Keratinocyte (primary cell): ENCODE measurements at regions not wholly inside any gene's neighbourhood (a gene's known extent, or its start where the extent isn't known, plus 50 kb on each side); places are given as distances from the start of the nearest gene placed in this dataset.
"Not testable (repeated sequence)": the region's sequence is repeated elsewhere in the genome, so short reads cannot be mapped to it uniquely, and the experiment has no call there.

ENCODE experiments used
- DNase-seq: peaks from one replicate; pipeline ENCODE4 v3.0.0-alpha.2; 2011; ENCODE audit warnings: low read depth, missing footprints, low spot score
- FAIRE-seq: peaks from 2 replicates; lab custom pipeline; 2011; peaks lifted over from hg19 to GRCh38; lab: Jason Lieb, UNC
- H2AFZ ChIP-seq: 2 replicates; pipeline ENCODE4 v1.6.0; 2012; ENCODE audit warnings: low read length, control low read depth, inconsistent platforms; ENCODE audit not compliant: control insufficient read depth
- H3K27ac ChIP-seq: 2 replicates; pipeline ENCODE4 v1.5.1; 2011; ENCODE audit warnings: low read length; ENCODE audit not compliant: control insufficient read depth, insufficient read depth
- H3K27me3 ChIP-seq: 3 replicates; pipeline ENCODE4 v1.6.0; 2011; ENCODE audit warnings: low read length; ENCODE audit not compliant: control insufficient read depth, insufficient read depth; ENCODE audit errors: extremely low read depth
- H3K36me3 ChIP-seq, 2 experiments: 2 replicates in 1 of 2; 3 replicates in 1 of 2; pipeline ENCODE4 v1.5.1; 2011; ENCODE audit warnings: low read length in 2 of 2, mild to moderate bottlenecking in 1 of 2; ENCODE audit not compliant: control insufficient read depth in 2 of 2, insufficient read depth in 2 of 2; ENCODE audit errors: extremely low read depth in 1 of 2
- H3K4me1 ChIP-seq: 3 replicates; pipeline ENCODE4 v1.5.1; 2011; ENCODE audit warnings: low read length; ENCODE audit not compliant: control insufficient read depth, insufficient read depth; ENCODE audit errors: extremely low read depth
- H3K4me2 ChIP-seq: 3 replicates; pipeline ENCODE4 v1.6.0; 2011; ENCODE audit warnings: low read depth, low read length; ENCODE audit not compliant: control insufficient read depth, insufficient read depth; ENCODE audit errors: extremely low read depth
- H3K4me3 ChIP-seq, 3 experiments: fragments of 200-600 bp in 1 of 3; sonication (generic) in 1 of 3; 2 replicates in 2 of 3; 3 replicates in 1 of 3; pipeline ENCODE4 v1.5.1; 2011 to 2016; ENCODE audit warnings: low read length in 3 of 3, mild to moderate bottlenecking in 3 of 3, control low read depth in 2 of 3, inconsistent platforms in 1 of 3, low read depth in 1 of 3, mixed read lengths in 1 of 3, mixed run types in 1 of 3, moderate library complexity in 1 of 3; ENCODE audit not compliant: control insufficient read depth in 2 of 3, insufficient read depth in 2 of 3; ENCODE audit errors: extremely low read depth in 1 of 3
- H3K79me2 ChIP-seq: 2 replicates; pipeline ENCODE4 v1.6.0; 2012; ENCODE audit warnings: low read length; ENCODE audit not compliant: control insufficient read depth, insufficient read depth
- H3K9ac ChIP-seq: 3 replicates; pipeline ENCODE4 v1.6.0; 2011; ENCODE audit warnings: low read length; ENCODE audit not compliant: control insufficient read depth, insufficient read depth; ENCODE audit errors: extremely low read depth
- H3K9me1 ChIP-seq: 3 replicates; pipeline ENCODE4 v1.6.0; 2011; ENCODE audit warnings: low read length; ENCODE audit not compliant: control insufficient read depth, insufficient read depth; ENCODE audit errors: extremely low read depth
- H3K9me3 ChIP-seq: 2 replicates; pipeline ENCODE4 v1.5.1; 2012; ENCODE audit warnings: low read depth, low read length; ENCODE audit not compliant: control insufficient read depth
- H4K20me1 ChIP-seq: 3 replicates; pipeline ENCODE4 v1.6.0; 2011; ENCODE audit warnings: low read length; ENCODE audit not compliant: control insufficient read depth, insufficient read depth; ENCODE audit errors: extremely low read depth
- EZH2 ChIP-seq: IDR thresholded peaks from one replicate; pipeline ENCODE4 v1.6.1; 2012; ENCODE audit warnings: inconsistent platforms, mild to moderate bottlenecking, low read length, moderate library complexity
- dilution Hi-C: fragments of 300-500 bp; cut with MboI; formaldehyde crosslinking; loops from one replicate; pipeline ENCODE4 v1.7.0; 2020; ENCODE audit warnings: low sequenced_read_pairs; ENCODE audit not compliant: extremely low pct_ligation_motif_present
- TF ChIP-seq, protein P1 (sequence below), 3 experiments: IDR thresholded peaks in 1 of 3; conservative IDR thresholded peaks in 1 of 3; optimal IDR thresholded peaks in 1 of 3; 2 replicates in 2 of 3; 3 replicates in 1 of 3; pipeline versions ENCODE3 to v1.5.1; 2011; ENCODE audit warnings: low read length in 3 of 3, mild to moderate bottlenecking in 3 of 3, moderate library complexity in 2 of 3, control low read depth in 1 of 3, inconsistent platforms in 1 of 3; ENCODE audit not compliant: insufficient read depth in 2 of 3; ENCODE audit errors: extremely low read depth in 1 of 3

DNA sequence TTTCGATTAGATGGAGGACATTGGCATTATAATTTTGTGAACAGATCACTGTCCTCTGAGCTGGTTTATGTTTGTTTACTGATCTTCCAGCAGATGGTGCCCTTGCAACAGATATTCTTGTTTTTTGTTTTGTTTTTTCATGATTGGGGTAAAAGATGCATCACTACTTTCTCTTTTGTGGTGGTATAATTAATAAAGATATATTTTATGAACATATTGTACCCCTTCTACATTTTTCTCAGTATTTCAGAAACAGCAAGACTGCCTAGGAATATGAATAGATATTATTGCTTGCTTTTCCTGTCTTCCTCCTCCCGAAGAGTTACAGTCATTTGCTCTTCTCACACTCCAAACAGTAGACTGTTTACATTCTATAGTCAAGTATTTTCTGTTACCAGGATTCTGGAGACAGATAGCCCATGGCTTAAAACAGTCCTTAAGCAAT, 905.2 kb downstream of the TRAM1L1 start:
- dilution Hi-C loops: no loop called here
- no peaks in the 10 kb centered on the region for H3K9me3 ChIP-seq

DNA sequence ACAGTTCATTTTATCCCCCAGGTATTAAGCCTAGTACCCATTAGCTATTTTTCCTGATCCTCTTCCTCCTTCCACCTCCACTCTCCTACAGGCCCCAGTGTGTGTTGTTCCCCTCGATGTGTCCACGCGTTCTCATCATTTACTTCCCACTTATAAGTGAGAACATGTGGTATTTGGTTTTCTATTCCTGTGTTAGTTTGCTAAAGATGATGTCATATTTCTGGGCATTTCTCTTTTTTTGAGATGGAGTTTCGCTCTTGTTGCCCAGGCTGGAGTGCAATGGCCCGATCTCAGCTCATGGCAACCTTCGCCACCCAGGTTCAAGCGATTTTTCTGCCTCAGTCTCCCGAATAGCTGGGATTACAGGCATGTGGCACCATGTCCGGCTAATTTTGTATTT, 934.0 kb downstream of the TRAM1L1 start:
- dilution Hi-C loops, FAIRE-seq, DNase-seq, H3K9ac ChIP-seq, H3K4me1 ChIP-seq, H3K4me2 ChIP-seq, H3K36me3 ChIP-seq, H4K20me1 ChIP-seq, H3K79me2 ChIP-seq, H3K27me3 ChIP-seq, H3K4me3 ChIP-seq, H2AFZ ChIP-seq, H3K9me1 ChIP-seq, H3K27ac ChIP-seq, H3K9me3 ChIP-seq: not testable (repeated sequence)

More for the DNA sequence above, 905.2 kb downstream of the TRAM1L1 start:
- no peak overlapping the region for H2AFZ ChIP-seq
- no peak overlapping the region for H3K27ac ChIP-seq
- H3K27me3 ChIP-seq: no peaks in the 10 kb centered on the region
- FAIRE-seq (no peak), DNase-seq (no peak)
- no peaks in the 10 kb centered on the region for H3K4me1 ChIP-seq
- no peaks in the 10 kb centered on the region for H4K20me1 ChIP-seq
- H3K9ac ChIP-seq: no peak overlapping the region
- no peaks in the 10 kb centered on the region for H3K9me1 ChIP-seq
- H3K4me3 ChIP-seq: no peak overlapping the region
- TF ChIP-seq, protein P1, sequence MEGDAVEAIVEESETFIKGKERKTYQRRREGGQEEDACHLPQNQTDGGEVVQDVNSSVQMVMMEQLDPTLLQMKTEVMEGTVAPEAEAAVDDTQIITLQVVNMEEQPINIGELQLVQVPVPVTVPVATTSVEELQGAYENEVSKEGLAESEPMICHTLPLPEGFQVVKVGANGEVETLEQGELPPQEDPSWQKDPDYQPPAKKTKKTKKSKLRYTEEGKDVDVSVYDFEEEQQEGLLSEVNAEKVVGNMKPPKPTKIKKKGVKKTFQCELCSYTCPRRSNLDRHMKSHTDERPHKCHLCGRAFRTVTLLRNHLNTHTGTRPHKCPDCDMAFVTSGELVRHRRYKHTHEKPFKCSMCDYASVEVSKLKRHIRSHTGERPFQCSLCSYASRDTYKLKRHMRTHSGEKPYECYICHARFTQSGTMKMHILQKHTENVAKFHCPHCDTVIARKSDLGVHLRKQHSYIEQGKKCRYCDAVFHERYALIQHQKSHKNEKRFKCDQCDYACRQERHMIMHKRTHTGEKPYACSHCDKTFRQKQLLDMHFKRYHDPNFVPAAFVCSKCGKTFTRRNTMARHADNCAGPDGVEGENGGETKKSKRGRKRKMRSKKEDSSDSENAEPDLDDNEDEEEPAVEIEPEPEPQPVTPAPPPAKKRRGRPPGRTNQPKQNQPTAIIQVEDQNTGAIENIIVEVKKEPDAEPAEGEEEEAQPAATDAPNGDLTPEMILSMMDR (optimal IDR thresholded peaks at IDR 0.05 in 1 of 3, IDR thresholded peaks at IDR 0.05 in 1 of 3, conservative IDR thresholded peaks at IDR 0.05 in 1 of 3; ENCODE audit: extremely low read depth in 1 of 3, insufficient read depth in 2 of 3, low read length in 3 of 3): peak in 2 of 3 experiments; percentile 21 to 38
- TF ChIP-seq EZH2: no peak
- H3K36me3 ChIP-seq: no peaks in the 10 kb centered on the region
- no peaks in the 10 kb centered on the region for H3K79me2 ChIP-seq
- no peak overlapping the region for H3K4me2 ChIP-seq

DNA sequence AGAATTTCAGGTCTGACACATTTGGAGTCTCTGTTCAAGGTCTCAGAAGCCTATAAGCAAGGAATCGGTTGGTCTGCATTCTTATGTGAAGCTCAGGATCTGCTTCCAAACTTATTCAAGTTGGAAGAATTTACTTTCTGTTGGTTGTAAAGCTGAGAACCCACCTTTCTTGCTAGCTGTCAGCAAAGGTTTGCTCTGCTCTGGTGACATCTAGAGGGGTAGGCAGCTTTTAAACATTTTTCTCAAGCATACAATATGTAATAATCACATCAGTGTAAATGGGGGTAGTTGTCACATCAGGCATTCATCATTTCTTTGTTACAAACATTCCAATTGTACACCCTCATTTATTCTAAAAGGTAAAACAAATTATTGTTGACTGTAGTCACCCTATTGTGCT, 935.2 kb downstream of the TRAM1L1 start:
- no peak for FAIRE-seq
- no peak for DNase-seq
- Histone ChIP-seq H3K9me1 (no peaks in the 10 kb centered on the region), H3K27me3 (no peaks in the 10 kb centered on the region), H3K79me2 (no peaks in the 10 kb centered on the region), H3K4me2 (no peak overlapping the region), H3K4me3 (no peak overlapping the region), H2AFZ (no peak overlapping the region), H3K36me3 (no peaks in the 10 kb centered on the region), H3K27ac (no peak overlapping the region), H3K9me3 (no peaks in the 10 kb centered on the region), H3K9ac (no peak overlapping the region), H3K4me1 (no peaks in the 10 kb centered on the region), H4K20me1 (no peaks in the 10 kb centered on the region)
- TF ChIP-seq, protein P1 (optimal IDR thresholded peaks at IDR 0.05 in 1 of 3, IDR thresholded peaks at IDR 0.05 in 1 of 3, conservative IDR thresholded peaks at IDR 0.05 in 1 of 3; ENCODE audit: extremely low read depth in 1 of 3, insufficient read depth in 2 of 3, low read length in 3 of 3): no peak
- TF ChIP-seq EZH2: no peak
- dilution Hi-C loops: no loop called here
